ENCODE measurements at regions not wholly inside any gene's neighbourhood (a gene's known extent, or its start where the extent isn't known, plus 50 kb on each side); places are given as distances from the start of the nearest gene placed in this dataset.

- DNase-seq: no peak
Measured at GRCh38 chr3:3553236-3553635, 246.0 kb upstream of the LRRN1 start.

GRCh38 chr3:3552761-3553160 is 246.5 kb upstream of the LRRN1 start:
- no peak for DNase-seq

- DNase-seq: no peak
Measured at GRCh38 chr3:3551981-3552380, 247.2 kb upstream of the LRRN1 start.

- no peak for DNase-seq
Measured at GRCh38 chr3:3545360-3545759, 253.9 kb upstream of the LRRN1 start.

GRCh38 chr3:3538451-3538850 is 260.8 kb upstream of the LRRN1 start:
- no peak for DNase-seq

GRCh38 chr3:3532508-3532907 is 266.7 kb upstream of the LRRN1 start:
- no peak for DNase-seq

- no peak for DNase-seq
Measured at GRCh38 chr3:3531476-3531875, 267.8 kb upstream of the LRRN1 start.

- no peak for DNase-seq
Measured at GRCh38 chr3:3519266-3519665, 280.0 kb upstream of the LRRN1 start.

- no peak for DNase-seq
Measured at GRCh38 chr3:3516996-3517395, 282.2 kb upstream of the LRRN1 start.

- DNase-seq: no peak
Measured at GRCh38 chr3:3516384-3516783, 282.8 kb upstream of the LRRN1 start.

GRCh38 chr3:3509665-3510064 is 289.6 kb upstream of the LRRN1 start:
- no peak for DNase-seq

- no peak for DNase-seq
Measured at GRCh38 chr3:3504686-3505085, 294.5 kb upstream of the LRRN1 start.

- DNase-seq: no peak
Measured at GRCh38 chr3:3503411-3503810, 295.8 kb upstream of the LRRN1 start.

GRCh38 chr3:3499987-3500386 is 299.2 kb upstream of the LRRN1 start:
- DNase-seq: no peak

GRCh38 chr3:3499012-3499562 is 300.1 kb upstream of the LRRN1 start:
- DNase-seq: no peak

- DNase-seq: no peak
Measured at GRCh38 chr3:3495611-3496010, 303.6 kb upstream of the LRRN1 start.

- no peak for DNase-seq
Measured at GRCh38 chr3:3476669-3477068, 297.2 kb upstream of the CRBN start.

- no peak for DNase-seq
Measured at GRCh38 chr3:3468596-3468995, 289.1 kb upstream of the CRBN start.

- DNase-seq: no peak
Measured at GRCh38 chr3:3464131-3464530, 284.6 kb upstream of the CRBN start.

- DNase-seq: no peak
Measured at GRCh38 chr3:3461317-3461716, 281.8 kb upstream of the CRBN start.

GRCh38 chr3:3448468-3448867 is 269.0 kb upstream of the CRBN start:
- DNase-seq: no peak

GRCh38 chr3:3447641-3448040 is 268.1 kb upstream of the CRBN start:
- DNase-seq: no peak

GRCh38 chr3:3446251-3446650 is 266.8 kb upstream of the CRBN start:
- DNase-seq: no peak

GRCh38 chr3:3443482-3443881 is 264.0 kb upstream of the CRBN start:
- no peak for DNase-seq

- no peak for DNase-seq
Measured at GRCh38 chr3:3433711-3434110, 254.2 kb upstream of the CRBN start.

- no peak for DNase-seq
Measured at GRCh38 chr3:3429841-3430240, 250.3 kb upstream of the CRBN start.

Measured in hematopoietic multipotent progenitor cell treated with erythropoietin and hydrocortisone succinate and interleukin-3 and kit ligand, for 6 days (in vitro differentiated cells).